ENCODE measurements at regions not wholly inside any gene's neighbourhood (a gene's known extent, or its start where the extent isn't known, plus 50 kb on each side); places are given as distances from the start of the nearest gene placed in this dataset.

GRCh38 chr4:103915224-103915869, 195.6 kb upstream of the TACR3 start:
- TF ChIP-seq, protein P1, sequence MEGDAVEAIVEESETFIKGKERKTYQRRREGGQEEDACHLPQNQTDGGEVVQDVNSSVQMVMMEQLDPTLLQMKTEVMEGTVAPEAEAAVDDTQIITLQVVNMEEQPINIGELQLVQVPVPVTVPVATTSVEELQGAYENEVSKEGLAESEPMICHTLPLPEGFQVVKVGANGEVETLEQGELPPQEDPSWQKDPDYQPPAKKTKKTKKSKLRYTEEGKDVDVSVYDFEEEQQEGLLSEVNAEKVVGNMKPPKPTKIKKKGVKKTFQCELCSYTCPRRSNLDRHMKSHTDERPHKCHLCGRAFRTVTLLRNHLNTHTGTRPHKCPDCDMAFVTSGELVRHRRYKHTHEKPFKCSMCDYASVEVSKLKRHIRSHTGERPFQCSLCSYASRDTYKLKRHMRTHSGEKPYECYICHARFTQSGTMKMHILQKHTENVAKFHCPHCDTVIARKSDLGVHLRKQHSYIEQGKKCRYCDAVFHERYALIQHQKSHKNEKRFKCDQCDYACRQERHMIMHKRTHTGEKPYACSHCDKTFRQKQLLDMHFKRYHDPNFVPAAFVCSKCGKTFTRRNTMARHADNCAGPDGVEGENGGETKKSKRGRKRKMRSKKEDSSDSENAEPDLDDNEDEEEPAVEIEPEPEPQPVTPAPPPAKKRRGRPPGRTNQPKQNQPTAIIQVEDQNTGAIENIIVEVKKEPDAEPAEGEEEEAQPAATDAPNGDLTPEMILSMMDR (IDR thresholded peaks at IDR 0.05; ENCODE audit: control insufficient read depth, extremely low read depth, insufficient read depth): peak; percentile 72
- H3K4me3 ChIP-seq (ENCODE audit: low read depth, low read length): no peak overlapping the region
- DNase-seq (ENCODE audit: low read depth): no peak

GRCh38 chr4:103907414-103907813, 187.6 kb upstream of the TACR3 start:
- no peak for DNase-seq (ENCODE audit: low read depth)
- H3K4me3 ChIP-seq (ENCODE audit: low read depth, low read length): no peak overlapping the region
- TF ChIP-seq, protein P1 (IDR thresholded peaks at IDR 0.05; ENCODE audit: control insufficient read depth, extremely low read depth, insufficient read depth): no peak

GRCh38 chr4:103904123-103904522, 184.3 kb upstream of the TACR3 start:
- TF ChIP-seq, protein P1 (IDR thresholded peaks at IDR 0.05; ENCODE audit: control insufficient read depth, extremely low read depth, insufficient read depth): no peak
- no peak for DNase-seq (ENCODE audit: low read depth)

DNA sequence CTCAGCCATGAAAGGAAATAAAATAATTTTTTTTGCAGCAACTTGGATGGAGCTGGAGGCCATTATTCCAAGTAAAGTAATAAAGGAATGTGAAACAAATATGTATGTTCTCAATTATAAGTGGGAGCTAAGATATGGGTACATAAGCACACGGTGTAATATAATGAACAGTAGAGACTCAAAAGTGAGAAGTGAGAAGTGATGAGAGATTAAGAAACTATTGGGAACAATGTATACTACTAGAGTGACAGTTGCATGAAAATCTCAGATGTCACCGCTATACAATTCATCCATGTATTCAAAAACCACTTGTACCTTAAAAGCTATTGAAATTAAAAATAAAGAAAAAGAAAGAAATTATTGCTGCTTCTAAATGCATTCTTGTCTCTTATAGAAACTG, 182.9 kb upstream of the TACR3 start:
- TF ChIP-seq, protein P1 (IDR thresholded peaks at IDR 0.05; ENCODE audit: control insufficient read depth, extremely low read depth, insufficient read depth): no peak
- no peak for DNase-seq (ENCODE audit: low read depth)
- no peak overlapping the region for H3K4me3 ChIP-seq (ENCODE audit: low read depth, low read length)

More at GRCh38 chr4:103904123-103904522, 184.3 kb upstream of the TACR3 start:
- H3K4me3 ChIP-seq (ENCODE audit: low read depth, low read length): no peak overlapping the region

GRCh38 chr4:103895876-103896465, 176.2 kb upstream of the TACR3 start:
- no peak overlapping the region for H3K4me3 ChIP-seq (ENCODE audit: low read depth, low read length)
- TF ChIP-seq, protein P1 (IDR thresholded peaks at IDR 0.05; ENCODE audit: control insufficient read depth, extremely low read depth, insufficient read depth): no peak
- DNase-seq (ENCODE audit: low read depth): no peak

GRCh38 chr4:103892586-103892985, 172.8 kb upstream of the TACR3 start:
- TF ChIP-seq, protein P1 (IDR thresholded peaks at IDR 0.05; ENCODE audit: control insufficient read depth, extremely low read depth, insufficient read depth): no peak
- no peak for DNase-seq (ENCODE audit: low read depth)
- no peak overlapping the region for H3K4me3 ChIP-seq (ENCODE audit: low read depth, low read length)

GRCh38 chr4:103887191-103887590, 167.4 kb upstream of the TACR3 start:
- TF ChIP-seq, protein P1 (IDR thresholded peaks at IDR 0.05; ENCODE audit: control insufficient read depth, extremely low read depth, insufficient read depth): no peak
- DNase-seq (ENCODE audit: low read depth): no peak
- no peak overlapping the region for H3K4me3 ChIP-seq (ENCODE audit: low read depth, low read length)
